GM18868 (cell line): ENCODE measurements at regions not wholly inside any gene's neighbourhood (a gene's known extent, or its start where the extent isn't known, plus 50 kb on each side); places are given as distances from the start of the nearest gene placed in this dataset.

Experiments used
- ATAC-seq: cut with Tn5 transposase; IDR thresholded peaks from one replicate; pipeline ENCODE4 v1.9.1; 2021; ENCODE audit warnings: mild to moderate bottlenecking, moderate library complexity; ENCODE audit not compliant: unreplicated experiment

DNA sequence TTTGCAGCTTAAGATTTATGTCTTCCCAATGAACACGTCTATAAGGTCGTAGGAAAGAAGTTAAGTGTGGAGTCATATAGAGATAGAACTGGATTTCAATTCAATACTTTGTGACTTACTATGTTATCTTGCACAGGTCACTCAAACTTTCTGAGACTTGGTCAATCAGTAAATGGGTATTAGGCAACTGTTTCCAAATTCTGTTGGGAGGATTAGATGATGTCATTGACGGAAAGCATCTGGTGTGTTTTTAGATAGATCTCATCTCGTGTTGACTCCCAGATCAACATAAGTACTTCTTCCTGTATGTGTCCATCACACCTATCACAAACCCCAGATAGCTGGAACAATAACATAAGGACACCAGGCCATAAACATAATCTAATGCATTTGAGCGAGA lies 771.1 kb upstream of the FANCL start:
- no peak for ATAC-seq

DNA sequence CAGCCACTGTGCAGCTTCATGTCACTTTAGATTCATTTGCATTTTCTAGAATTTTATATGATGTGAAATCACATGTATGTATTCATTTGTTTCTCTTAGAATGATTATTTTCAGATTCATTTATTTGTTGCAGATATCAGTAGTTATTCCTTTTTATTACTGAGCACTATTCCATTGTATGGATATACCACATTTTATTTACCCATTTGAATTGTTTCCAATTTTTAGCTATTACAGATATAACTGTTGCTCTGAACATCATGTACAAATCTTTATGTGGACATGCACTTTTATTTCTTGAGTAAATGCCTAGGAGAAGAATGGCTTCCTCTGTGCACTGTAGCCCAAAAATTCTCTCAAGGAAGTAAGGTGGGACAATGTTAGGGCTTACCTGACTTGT lies 767.8 kb upstream of the FANCL start:
- ATAC-seq, result no peak

DNA sequence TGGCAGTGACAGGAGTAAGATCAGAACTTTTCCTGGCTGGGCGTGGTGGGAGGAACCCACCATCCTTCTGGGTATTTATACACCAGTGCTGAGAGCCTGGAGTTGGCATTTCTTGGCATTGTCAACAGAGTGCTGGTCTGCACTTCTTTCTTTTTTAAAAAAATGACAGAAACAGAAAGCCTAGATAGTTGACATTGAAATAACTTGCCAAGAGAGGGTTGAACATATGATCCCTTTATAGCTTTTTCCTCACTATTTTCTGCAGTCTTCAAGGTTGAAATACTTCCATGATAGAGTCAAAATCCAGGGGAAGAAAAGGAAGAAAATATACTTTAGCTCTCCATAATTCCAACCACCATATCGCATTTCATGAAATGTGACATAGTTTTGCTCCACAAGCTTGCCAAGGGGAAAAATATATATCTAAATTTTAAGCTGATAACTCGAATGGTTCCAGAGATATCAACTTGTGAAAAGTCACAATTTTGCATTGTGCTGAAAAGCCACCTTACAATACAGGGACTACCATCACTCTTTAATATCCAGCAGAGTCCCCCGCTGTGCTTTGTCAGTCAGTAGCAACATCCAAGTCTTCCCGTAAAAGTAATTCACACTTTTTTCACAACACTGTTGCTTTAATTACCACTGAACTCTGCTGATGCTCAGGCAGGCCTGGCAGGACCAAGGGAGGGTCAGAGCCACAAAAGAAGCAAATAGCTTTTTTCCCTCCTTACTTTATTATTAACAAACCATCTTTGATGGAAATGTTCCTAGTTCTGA lies 764.9 kb upstream of the FANCL start:
- ATAC-seq, result no peak

DNA sequence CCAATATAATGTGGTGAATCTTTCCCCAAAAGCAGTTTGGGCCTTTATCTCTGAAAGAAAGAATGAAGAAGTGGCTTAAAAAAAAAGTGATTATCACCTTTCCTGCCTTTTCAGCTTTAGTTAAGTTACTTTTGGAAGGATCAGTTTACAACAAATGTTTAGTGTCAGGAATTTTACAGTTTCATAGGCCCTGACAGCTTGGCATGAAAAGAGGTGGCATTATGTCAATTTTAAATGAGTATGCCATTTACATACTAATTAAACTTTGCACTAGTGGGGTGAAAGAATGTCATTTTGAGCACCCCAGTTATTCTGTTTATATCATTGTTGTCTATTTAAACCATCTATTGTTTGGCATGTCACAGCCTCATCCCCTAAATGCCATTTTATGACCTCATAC lies 763.5 kb upstream of the FANCL start:
- ATAC-seq, result no peak

DNA sequence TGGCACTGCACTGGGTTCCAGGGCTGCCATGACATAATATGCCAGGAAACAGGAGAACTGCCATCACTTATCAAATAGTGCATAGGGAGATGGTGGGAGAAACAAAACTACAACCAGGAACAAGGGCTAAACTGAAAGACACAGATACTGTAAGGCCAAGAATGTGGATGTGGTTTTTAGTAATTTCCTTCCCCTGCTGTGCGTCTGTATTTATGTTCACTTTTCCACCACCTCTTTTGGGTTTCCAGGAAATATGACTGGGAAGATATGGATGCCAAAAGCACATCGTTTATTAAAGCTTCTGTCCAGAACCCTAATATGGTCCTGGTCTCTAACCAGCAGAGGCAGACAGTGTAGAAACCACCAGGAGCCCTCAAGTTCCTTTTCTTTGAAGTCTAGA lies 759.7 kb upstream of the FANCL start:
- ATAC-seq, result no peak

DNA sequence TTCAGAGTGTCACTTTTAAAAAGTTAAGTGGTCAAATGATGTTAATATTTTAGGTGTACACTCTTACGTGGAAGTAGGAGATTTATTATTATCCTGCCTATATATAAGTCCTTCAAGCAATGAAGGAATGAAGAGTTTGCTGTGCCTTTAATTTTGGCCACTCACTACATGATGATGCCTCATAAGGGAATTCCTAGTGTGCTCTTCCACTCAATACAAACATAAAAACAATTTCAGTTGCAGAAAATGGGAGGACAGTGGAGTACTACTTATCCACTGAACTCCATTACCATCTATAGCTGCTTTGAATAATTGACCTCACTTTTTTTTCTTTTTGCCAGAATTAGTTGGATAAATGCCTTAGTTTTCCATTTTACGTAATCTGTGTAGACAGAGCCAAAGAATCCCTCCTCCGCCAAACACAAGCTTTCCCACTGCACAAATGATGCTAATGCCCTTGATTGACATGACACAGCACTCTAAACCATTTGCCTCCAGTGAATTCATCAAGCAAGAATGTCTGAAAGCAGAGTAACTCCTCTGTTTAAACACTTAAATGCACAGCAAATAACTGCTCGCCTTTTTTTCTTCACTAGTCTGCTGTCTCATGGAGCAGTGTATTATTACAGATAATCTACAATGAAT lies 751.1 kb upstream of the FANCL start:
- no peak for ATAC-seq

DNA sequence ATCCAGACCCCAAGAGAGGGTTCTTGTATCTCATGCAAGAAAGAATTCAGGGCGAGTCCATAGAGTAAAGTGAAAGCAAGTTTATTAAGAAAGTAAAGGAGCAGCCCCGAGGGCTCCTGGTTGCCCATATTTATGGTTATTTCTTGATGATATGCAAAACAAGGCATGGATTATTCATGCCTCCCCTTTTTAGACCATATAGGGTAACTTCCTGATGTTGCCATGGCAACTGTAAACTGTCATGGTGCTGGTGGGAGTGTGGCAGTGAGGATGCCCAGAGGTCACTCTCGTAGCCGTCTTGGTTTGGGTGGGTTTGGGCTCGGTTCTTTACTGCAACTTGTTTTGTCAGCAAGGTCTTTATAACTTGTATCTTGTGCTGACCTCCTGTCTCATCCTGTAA lies 750.2 kb upstream of the FANCL start:
- no peak for ATAC-seq

DNA sequence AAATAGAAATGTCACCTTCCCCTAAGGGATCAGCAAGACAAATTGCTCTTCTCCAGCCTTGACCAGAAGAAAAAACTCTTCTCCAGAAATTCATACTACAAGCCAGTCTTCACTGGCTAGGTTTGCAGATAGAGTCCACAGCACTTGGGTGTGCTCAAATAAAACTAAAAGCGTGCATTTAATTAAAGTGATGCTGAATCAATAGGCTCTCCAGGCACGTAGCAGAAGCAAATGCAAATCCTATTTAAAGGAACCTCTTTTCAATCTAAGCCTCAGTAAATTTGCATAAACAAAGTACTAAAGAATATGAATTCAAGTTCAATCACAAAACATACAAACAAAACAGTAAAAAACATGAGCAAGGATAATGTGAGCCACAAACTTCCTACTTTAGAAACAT lies 744.4 kb upstream of the FANCL start:
- ATAC-seq, result no peak

DNA sequence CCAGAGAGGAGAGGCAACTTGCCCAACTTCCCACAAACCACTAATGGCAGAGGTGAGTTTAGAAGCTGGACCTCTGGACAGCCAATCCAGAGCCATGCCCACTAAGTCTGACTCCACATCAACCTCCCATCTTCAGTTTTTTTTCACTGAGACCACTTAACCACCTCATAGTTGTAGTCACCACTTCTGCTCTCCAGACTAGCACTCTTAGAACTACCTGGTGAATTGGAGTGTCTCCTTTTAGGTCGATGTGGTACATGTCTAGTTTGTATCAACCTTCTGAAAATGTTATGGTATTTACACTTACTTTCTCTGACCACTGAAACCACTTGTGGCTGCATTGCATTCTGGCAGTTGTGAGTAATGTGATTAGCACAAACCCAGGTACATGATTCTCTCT lies 743.6 kb upstream of the FANCL start:
- ATAC-seq, result no peak

DNA sequence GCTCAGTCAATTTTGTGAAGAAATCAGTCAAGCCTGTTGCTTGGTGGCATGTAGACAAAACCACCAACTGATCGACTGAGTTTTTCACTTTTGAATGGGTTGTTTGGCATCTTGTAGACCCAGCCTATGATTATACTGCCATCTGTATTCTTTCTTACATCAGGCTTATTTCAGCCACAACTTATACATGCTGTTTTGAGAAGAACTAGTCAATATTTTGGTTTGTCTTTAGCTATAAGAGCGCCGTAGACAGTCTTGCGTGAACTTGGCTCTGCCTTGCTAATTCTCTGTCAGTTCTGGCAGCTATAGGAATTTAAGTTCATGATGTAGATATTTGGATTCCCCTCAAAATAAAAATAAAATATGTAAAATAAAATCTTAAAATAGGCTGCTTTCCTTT lies 742.0 kb upstream of the FANCL start:
- ATAC-seq, result no peak

DNA sequence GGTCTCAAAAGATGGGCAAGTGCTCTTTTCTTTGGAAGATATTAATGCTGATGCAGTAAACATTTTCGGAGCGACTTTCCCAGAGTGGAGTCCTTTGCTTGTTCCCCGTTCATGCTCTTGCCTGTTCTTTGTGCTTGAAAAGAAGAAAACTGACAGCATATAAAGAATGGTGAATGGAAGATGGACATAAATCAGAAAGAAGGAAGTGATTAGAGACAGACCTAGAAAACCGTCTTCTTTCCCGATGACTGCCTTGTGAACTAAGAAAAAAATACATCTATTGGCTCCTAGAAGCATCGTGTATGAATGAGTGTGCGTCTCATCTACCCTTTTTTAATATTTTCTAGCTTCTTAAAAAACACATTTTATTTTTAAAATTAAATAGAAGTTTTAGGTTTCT lies 740.1 kb upstream of the FANCL start:
- no peak for ATAC-seq

DNA sequence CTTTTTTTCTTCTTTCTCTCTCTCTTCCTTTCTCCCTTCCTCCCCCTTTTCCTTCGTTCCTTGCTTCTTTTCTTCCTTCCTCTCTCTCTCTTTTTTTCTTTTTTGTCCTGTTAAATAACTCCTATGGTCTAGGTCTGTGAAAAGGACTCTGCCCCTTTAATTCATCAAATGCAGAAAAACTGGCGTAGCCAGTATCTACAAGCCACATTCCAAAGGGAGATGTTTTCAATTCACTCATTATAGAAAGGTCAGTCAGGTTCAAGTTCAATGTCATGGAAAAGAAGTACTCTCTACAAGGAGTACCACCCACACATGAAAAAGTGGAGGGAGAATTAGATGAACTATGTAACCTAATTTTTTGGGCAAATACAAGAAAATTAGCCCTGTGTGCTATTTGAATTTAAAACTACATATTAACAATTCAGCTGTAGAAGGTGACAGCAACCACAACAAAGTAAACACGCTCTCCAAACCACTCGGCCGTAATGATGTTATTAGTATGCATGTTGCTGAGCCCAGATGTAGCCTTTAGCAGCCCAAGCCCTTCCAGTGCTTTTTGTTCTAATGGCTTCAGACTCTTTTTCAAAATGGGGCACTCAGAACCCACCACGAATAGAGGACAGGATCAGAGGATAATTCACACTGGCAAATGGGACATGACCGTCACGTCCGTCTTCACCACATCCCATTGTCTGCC lies 735.4 kb upstream of the FANCL start:
- ATAC-seq, result no peak

DNA sequence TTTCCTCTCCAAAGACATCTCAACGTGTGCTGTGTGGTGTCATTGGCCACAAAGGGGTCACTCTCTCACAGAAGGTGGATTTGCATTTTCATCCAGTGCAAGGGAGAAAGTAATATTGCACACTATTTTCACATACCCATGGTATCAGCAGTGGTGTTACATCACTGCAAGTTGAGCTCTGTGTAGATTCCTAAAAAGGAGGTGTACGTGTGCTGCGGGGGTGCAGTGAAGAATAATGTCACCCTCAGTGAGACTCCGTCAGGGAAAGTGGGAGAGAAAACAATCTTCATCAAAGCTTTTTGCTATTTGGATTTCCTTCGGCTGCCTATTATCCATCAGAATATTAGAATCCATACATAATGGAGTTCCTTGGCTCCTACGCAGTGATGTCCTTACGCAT lies 733.8 kb upstream of the FANCL start:
- no peak for ATAC-seq

DNA sequence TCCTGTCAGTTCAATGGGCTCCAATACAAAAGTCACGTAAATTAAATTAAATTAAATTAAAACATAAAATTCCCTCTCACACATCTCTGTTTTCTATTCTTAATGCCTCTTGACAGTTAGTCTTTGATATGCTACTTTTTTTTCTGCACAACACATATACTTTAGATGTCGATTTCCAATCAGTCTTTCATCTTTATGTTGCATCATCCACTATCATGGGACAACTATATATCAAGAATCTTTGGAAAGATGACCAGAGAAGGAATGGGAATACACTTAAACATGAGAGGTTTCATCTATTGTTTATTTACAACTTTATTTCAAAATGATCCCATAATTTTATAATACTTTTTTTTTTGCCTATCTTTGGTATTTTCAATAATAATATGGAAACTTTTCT lies 733.3 kb upstream of the FANCL start:
- no peak for ATAC-seq

DNA sequence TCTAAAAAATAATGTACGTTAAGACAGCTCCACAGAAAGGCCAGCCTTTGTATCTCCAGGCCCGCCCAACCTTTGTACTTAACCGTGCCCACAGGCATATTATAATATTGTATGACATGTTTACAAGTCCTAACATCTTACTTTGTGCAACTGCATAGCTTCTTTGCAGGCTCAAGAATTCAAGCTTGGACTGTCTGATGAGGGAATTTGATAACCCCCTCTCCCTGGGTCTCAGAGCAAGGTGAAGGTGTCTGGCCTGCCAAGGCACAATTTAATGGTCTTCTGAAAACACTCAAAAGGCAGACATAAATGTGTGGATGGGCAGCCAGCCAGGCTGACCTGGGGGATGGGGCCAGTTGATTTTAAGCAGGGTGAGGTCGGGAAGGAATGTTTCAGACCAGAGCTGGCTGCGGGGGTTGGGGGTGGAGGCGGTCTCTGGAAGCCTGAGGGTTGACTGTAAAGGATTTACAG lies 732.7 kb upstream of the FANCL start:
- no peak for ATAC-seq

DNA sequence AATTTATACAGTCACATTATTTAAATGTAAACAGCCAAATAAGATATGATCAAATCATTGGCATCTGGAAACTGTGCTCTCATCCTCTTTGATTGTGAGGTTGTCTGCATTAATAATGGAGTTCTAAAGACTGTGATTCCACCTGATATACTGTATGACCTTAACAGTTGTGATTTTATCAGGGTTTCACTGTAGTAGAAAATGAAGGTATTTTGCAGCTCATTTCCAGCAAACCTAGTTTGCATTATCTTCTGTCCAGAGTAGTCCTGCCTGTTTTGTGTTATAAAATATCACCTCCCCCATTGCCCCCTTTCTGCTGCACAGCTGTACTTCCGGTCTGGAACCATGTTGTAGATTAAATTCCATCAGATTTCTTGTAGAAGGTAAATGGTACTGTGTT lies 731.6 kb upstream of the FANCL start:
- no peak for ATAC-seq

DNA sequence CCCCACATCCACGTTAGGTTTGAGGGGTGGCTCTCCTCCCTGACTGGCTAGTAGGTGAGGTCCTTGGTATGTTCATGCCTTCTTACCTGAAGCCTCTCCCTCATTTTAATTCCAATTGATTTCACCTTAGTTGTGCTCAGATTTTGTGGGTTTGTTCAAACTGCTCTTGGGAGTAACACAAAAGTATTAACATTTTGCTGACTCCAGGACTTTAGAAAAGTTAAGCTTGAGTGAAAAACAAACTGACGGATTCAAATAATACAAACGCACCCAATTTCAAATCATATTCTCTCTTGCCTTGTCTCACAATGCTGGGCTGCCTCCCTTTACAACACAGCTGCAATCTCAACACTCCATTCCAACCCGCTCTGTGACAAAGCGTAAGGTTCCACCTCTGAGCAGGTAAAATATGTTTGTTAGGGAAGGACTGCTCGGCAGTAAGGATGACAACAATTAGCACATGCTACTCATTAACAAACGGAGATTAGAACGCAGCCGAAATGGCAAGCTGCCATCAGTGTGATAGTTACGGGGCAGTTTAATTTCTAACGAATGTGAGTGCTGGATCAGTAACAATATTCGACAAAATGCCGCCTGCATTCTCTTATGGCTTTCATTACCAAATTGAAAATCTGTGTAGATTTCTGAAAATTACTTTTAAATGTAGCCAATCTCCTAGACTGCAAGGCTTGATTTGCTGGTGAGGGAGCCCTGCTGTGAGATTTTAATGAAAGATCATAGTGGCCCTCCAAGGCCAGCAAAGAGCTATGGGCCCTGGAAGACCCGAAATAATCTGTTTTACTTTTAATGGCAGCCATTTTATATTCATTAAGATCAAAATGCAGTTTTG lies 730.6 kb upstream of the FANCL start:
- no peak for ATAC-seq

DNA sequence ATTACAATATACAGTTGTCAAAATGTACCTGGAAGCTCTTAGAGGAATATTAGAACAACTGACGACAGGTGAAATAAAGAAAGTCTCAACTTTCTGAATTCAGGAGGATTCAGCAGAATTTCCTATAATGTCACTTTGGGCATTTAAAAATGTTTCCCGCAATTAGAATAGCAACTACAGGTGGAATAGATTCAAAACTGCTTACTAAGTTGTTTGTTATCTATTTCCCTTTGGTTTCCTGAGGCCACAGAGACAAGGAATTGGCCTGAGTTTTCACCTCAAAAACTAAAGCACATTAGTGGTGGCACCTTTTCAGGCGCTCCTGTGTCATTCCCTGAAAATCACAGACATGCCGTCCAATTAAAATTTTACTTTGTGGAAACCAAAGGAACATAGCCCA lies 729.2 kb upstream of the FANCL start:
- ATAC-seq, result no peak

DNA sequence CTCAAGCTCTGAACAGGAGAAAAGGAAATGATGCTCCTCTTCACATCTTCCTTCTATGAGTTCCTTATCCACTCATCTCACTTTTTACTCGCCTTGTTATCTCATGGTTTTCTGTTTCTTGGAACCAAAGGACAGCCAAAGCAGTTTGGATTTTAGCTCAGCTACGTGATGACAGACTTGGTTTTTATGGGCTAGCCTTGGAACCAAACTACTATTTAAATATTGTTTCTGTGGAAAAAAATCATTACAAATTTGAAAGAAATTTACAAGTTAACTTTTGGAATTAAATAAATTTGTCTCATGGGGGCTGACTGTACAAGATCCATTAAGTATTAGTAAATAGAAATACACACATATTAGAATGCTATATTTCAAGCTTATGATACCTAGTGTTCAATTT lies 727.8 kb upstream of the FANCL start:
- ATAC-seq, result no peak

DNA sequence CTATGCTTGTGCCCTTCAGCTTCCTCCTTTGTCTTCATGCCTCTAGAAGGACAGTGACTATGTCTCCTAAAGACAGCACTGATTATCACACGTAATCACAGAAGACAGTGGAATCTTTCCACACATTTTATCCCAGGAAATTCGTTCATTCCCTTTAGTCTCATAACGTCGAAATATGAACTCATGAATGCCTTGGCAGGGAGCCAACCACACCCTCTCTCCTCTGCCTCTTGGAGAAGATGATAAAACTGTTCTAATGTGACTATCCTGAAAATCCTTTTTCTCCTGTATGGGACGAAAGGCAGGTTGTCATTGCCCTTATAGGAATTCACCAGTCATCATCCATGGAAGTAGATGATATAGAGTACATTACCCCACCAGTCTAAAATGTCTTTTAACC lies 726.6 kb upstream of the FANCL start:
- no peak for ATAC-seq

DNA sequence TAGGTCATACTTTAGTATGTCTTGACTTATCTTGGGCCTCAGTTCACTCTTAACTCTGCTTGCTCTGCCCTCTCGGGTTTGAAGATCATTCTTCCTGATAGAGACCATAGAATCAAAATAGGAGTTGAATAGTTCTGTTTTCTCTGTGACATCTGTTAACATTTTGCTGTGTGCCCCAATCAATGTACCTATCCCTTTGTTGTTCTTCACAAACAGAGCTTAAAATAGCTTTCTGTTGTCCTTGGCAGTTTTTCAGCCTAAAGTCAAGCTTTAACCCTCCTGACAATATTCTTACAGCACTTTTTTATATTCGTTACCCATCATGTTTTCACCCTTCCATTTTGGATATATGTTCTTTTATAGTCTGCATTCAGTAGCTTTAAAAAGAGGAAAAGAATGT lies 724.5 kb upstream of the FANCL start:
- ATAC-seq, result no peak
